ENCODE measurements at regions not wholly inside any gene's neighbourhood (a gene's known extent, or its start where the extent isn't known, plus 50 kb on each side); places are given as distances from the start of the nearest gene placed in this dataset.
"Not testable (repeated sequence)": the region's sequence is repeated elsewhere in the genome, so short reads cannot be mapped to it uniquely, and the experiment has no call there.

DNA sequence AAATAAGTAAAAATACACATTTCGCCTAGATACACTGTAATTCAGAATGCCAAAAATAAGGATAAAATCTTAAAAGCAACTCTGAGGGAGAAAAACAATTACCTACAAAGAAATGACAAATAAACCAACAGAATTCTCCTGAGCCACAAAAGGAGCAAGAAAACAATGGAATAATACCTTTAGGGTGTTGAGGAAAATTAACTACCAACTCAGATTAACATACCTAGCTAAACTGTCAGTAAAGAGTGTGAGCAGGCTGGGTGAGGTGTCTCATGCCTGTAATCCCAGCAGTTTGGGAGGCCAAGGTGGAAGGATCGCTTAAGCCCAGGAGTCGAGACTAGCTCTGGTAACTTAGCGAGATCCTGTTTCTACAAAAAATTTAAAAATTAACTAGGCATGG, 81.5 kb downstream of the C9orf50 start:
- CTCF ChIA-PET: interaction anchor here (1.4 kb wide), 1 partner anchor 14 kb away, joined by 3 read pairs; no protein-coding TSS in a partner anchor
- Histone ChIP-seq H3K9me3 (ENCODE audit: low read depth, low read length, poor library complexity, severe bottlenecking) (no peaks in the 10 kb centered on the region), H3K4me3 (ENCODE audit: low read depth, low read length, poor library complexity, severe bottlenecking) (no peak overlapping the region), H3K27me3 (replicated peaks; ENCODE audit: insufficient read depth, low read depth, low read length, poor library complexity) (no peaks in the 10 kb centered on the region), H3K36me3 (ENCODE audit: insufficient read depth, low read length, poor library complexity, severe bottlenecking) (no peaks in the 10 kb centered on the region), H3K4me1 (ENCODE audit: insufficient read depth, low read length, poor library complexity, severe bottlenecking) (no peaks in the 10 kb centered on the region), H3K27ac (ENCODE audit: low read depth, low read length, poor library complexity, severe bottlenecking) (no peak overlapping the region)
- no peak for DNase-seq (ENCODE audit: low spot score)
- BruUV-seq (replicated peaks): no TSS peak
- TF ChIP-seq CTCF (conservative IDR thresholded peaks at IDR 0.05; ENCODE audit: low read depth, low read length) (no peak), EZH2 (IDR thresholded peaks at IDR 0.05; ENCODE audit: borderline replicate concordance, low read depth, low read length, poor library complexity, severe bottlenecking) (no peak)
- intact Hi-C loops (cut with micrococcal nuclease; ENCODE audit: unreplicated experiment): no loop called here
- POLR2A ChIA-PET (ENCODE audit: low non-redundant PET): no interaction called here

GRCh38 chr9:129531860-129532402, 89.0 kb downstream of the C9orf50 start:
- POLR2A ChIA-PET (ENCODE audit: low non-redundant PET); DNase-seq (ENCODE audit: low spot score); intact Hi-C loops (cut with micrococcal nuclease; ENCODE audit: unreplicated experiment); CTCF ChIA-PET; H3K4me1 ChIP-seq (ENCODE audit: insufficient read depth, low read length, poor library complexity, severe bottlenecking); H3K36me3 ChIP-seq (ENCODE audit: insufficient read depth, low read length, poor library complexity, severe bottlenecking); H3K27me3 ChIP-seq (replicated peaks; ENCODE audit: insufficient read depth, low read depth, low read length, poor library complexity); H3K27ac ChIP-seq (ENCODE audit: low read depth, low read length, poor library complexity, severe bottlenecking); H3K4me3 ChIP-seq (ENCODE audit: low read depth, low read length, poor library complexity, severe bottlenecking); BruUV-seq (replicated peaks); H3K9me3 ChIP-seq (ENCODE audit: low read depth, low read length, poor library complexity, severe bottlenecking): not testable (repeated sequence)

DNA sequence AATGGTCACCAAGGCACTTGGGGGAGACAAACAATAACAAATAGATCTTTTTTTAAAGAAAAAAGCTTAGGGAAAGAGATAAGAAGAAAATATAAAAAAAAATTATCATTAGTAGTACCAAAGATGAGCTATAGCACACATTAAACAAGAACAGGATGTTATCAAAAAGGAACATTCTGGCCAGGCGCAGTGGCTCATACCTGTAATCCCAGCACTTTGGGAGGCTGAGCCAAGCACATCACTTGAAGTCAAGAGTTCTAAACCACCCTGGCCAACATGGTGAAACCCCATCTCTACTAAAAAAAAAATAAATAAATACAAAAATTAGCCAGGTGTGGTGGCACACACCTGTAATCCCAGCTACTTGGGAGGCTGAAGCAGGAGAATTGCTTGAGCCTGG, 92.9 kb downstream of the C9orf50 start:
- BruUV-seq (replicated peaks); CTCF ChIA-PET; H3K4me3 ChIP-seq (ENCODE audit: low read depth, low read length, poor library complexity, severe bottlenecking); H3K27me3 ChIP-seq (replicated peaks; ENCODE audit: insufficient read depth, low read depth, low read length, poor library complexity); DNase-seq (ENCODE audit: low spot score); H3K9me3 ChIP-seq (ENCODE audit: low read depth, low read length, poor library complexity, severe bottlenecking); intact Hi-C loops (cut with micrococcal nuclease; ENCODE audit: unreplicated experiment); H3K36me3 ChIP-seq (ENCODE audit: insufficient read depth, low read length, poor library complexity, severe bottlenecking); POLR2A ChIA-PET (ENCODE audit: low non-redundant PET); H3K27ac ChIP-seq (ENCODE audit: low read depth, low read length, poor library complexity, severe bottlenecking): not testable (repeated sequence)
- H3K4me1 ChIP-seq (ENCODE audit: insufficient read depth, low read length, poor library complexity, severe bottlenecking): peaks cover 19% of the 10 kb centered on the region

DNA sequence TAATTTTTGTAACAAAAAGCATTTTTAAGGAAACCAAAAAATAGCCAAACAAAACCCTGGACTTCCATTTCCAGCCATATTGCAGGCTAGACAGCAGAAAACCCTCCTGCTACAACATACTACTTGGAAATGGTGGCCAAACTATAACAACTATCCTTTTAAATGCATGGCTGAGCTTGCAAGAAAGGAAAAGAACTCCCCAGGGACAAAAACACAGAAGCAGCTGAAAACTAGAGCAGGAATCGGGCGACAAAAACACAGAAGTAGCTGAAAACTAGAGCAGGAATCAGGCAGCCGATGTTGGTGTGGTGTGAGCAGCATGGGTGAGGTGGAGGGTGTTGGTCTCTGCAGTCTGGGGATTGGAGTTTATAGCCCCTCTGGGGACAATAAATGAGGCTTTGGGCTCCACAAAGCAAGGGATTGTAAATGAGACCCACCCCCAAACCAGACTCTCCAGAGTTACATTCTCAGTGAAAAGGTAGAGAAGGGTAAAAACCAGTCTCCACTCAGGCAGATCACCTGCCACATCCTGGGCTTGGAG, 95.2 kb downstream of the C9orf50 start:
- H3K27me3 ChIP-seq (replicated peaks; ENCODE audit: insufficient read depth, low read depth, low read length, poor library complexity): no peaks in the 10 kb centered on the region
- peak; percentile 29 for DNase-seq (ENCODE audit: low spot score)
- TF ChIP-seq CTCF (conservative IDR thresholded peaks at IDR 0.05; ENCODE audit: low read depth, low read length): no peak
- TF ChIP-seq EZH2 (IDR thresholded peaks at IDR 0.05; ENCODE audit: borderline replicate concordance, low read depth, low read length, poor library complexity, severe bottlenecking): no peak
- BruUV-seq (replicated peaks): no TSS peak
- no peaks in the 10 kb centered on the region for H3K9me3 ChIP-seq (ENCODE audit: low read depth, low read length, poor library complexity, severe bottlenecking)
- H3K4me3 ChIP-seq (ENCODE audit: low read depth, low read length, poor library complexity, severe bottlenecking): no peak overlapping the region
- CTCF ChIA-PET: no interaction called here
- POLR2A ChIA-PET (ENCODE audit: low non-redundant PET): no interaction called here
- intact Hi-C loops (cut with micrococcal nuclease; ENCODE audit: unreplicated experiment): no loop called here
- H3K27ac ChIP-seq (ENCODE audit: low read depth, low read length, poor library complexity, severe bottlenecking): no peak overlapping the region
- peaks cover 19% of the 10 kb centered on the region for H3K4me1 ChIP-seq (ENCODE audit: insufficient read depth, low read length, poor library complexity, severe bottlenecking)
- H3K36me3 ChIP-seq (ENCODE audit: insufficient read depth, low read length, poor library complexity, severe bottlenecking): no peaks in the 10 kb centered on the region
